Fibroblast of lung (primary cell): ENCODE measurements at regions not wholly inside any gene's neighbourhood (a gene's known extent, or its start where the extent isn't known, plus 50 kb on each side); places are given as distances from the start of the nearest gene placed in this dataset.

ENCODE experiments used
- DNase-seq, 2 donors: peaks; one replicate each; pipeline versions ENCODE4 v3.0.0 to v3.0.0-alpha.2; 2010; ENCODE audit warnings: low read depth in 2 of 2
- H2AFZ ChIP-seq: 2 replicates; pipeline ENCODE4 v1.5.1; 2012; ENCODE audit warnings: low read length, control low read depth, inconsistent platforms
- H3K27ac ChIP-seq: 2 replicates; pipeline ENCODE4 v1.5.1; 2011; ENCODE audit warnings: low read length, control low read depth; ENCODE audit not compliant: insufficient read depth
- H3K27me3 ChIP-seq: 2 replicates; pipeline ENCODE4 v1.5.1; 2011; ENCODE audit warnings: mild to moderate bottlenecking, low read length; ENCODE audit not compliant: control insufficient read depth, insufficient read depth
- H3K36me3 ChIP-seq: 2 replicates; pipeline ENCODE4 v1.5.1; 2011; ENCODE audit warnings: low read length; ENCODE audit not compliant: control insufficient read depth, insufficient read depth
- H3K4me1 ChIP-seq: 2 replicates; pipeline ENCODE4 v1.5.1; 2011; ENCODE audit warnings: low read length; ENCODE audit not compliant: control insufficient read depth, insufficient read depth; ENCODE audit errors: extremely low read depth
- H3K4me2 ChIP-seq: 2 replicates; pipeline ENCODE4 v1.5.1; 2011; ENCODE audit warnings: low read length, control low read depth; ENCODE audit not compliant: insufficient read depth; ENCODE audit errors: extremely low read depth
- H3K4me3 ChIP-seq, 4 experiments: fragments of 200-600 bp in 1 of 4; sonication (generic) in 1 of 4; replicated peaks in 1 of 4; 2 replicates each; pipeline ENCODE4 v1.5.1; 2011 to 2016; ENCODE audit warnings: low read length in 4 of 4, low read depth in 3 of 4, mild to moderate bottlenecking in 3 of 4, control low read depth in 2 of 4, inconsistent platforms in 1 of 4, mixed read lengths in 1 of 4; ENCODE audit not compliant: insufficient read depth in 1 of 4; ENCODE audit errors: control extremely low read depth in 1 of 4
- H3K79me2 ChIP-seq: 2 replicates; pipeline ENCODE4 v1.5.1; 2012; ENCODE audit warnings: mild to moderate bottlenecking, low read length, inconsistent platforms; ENCODE audit not compliant: control insufficient read depth, insufficient read depth
- H3K9ac ChIP-seq: 2 replicates; pipeline ENCODE4 v1.5.1; 2011; ENCODE audit warnings: mild to moderate bottlenecking, low read length, control low read depth; ENCODE audit not compliant: insufficient read depth
- H3K9me3 ChIP-seq: 2 replicates; pipeline ENCODE4 v1.5.1; 2012; ENCODE audit warnings: low read depth, low read length; ENCODE audit not compliant: control insufficient read depth, insufficient read depth
- H4K20me1 ChIP-seq: 2 replicates; pipeline ENCODE4 v1.5.1; 2011; ENCODE audit warnings: low read length; ENCODE audit not compliant: control insufficient read depth, insufficient read depth; ENCODE audit errors: extremely low read depth
- EZH2 ChIP-seq: IDR thresholded peaks from 2 replicates; pipeline ENCODE4 v1.5.1; 2012; ENCODE audit warnings: low read length, control low read depth, mild to moderate bottlenecking; ENCODE audit errors: missing control alignments
- TF ChIP-seq, protein P1 (sequence below), 2 donors: IDR thresholded peaks in 1 of 2; conservative IDR thresholded peaks in 1 of 2; 1 replicate in 1 of 2; 2 replicates in 1 of 2; pipeline ENCODE4 v1.5.1; 2011 to 2012; ENCODE audit warnings: low read length in 2 of 2, control low read depth in 1 of 2, inconsistent platforms in 1 of 2, low read depth in 1 of 2, mild to moderate bottlenecking in 1 of 2

DNA sequence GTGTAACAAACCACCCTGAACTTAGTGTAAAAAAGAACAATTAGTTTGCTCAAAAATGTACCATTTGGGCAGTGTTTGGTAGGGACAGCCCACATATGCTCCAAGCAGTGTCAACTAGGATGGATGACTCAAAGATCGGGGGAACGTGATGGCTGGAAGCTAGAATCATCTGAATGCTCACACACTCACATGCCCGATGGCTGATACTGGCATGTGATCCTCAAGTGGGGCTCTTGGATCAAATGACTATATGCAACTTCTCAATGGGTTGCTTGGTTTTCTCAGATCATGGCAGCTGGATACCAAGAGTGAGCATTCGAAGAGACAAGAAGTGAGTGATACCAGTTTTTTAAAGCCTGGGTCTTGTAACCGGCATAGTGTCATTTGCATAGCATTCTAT is 335.9 kb upstream of the KCNMB2 start:
- no peak for DNase-seq
- no peaks in the 10 kb centered on the region for H3K9me3 ChIP-seq
- H3K4me2 ChIP-seq: no peak overlapping the region
- no peaks in the 10 kb centered on the region for H4K20me1 ChIP-seq
- no peak overlapping the region for H3K9ac ChIP-seq
- no peak overlapping the region for H2AFZ ChIP-seq
- no peak overlapping the region for H3K27ac ChIP-seq
- no peak for TF ChIP-seq EZH2
- TF ChIP-seq, protein P1, sequence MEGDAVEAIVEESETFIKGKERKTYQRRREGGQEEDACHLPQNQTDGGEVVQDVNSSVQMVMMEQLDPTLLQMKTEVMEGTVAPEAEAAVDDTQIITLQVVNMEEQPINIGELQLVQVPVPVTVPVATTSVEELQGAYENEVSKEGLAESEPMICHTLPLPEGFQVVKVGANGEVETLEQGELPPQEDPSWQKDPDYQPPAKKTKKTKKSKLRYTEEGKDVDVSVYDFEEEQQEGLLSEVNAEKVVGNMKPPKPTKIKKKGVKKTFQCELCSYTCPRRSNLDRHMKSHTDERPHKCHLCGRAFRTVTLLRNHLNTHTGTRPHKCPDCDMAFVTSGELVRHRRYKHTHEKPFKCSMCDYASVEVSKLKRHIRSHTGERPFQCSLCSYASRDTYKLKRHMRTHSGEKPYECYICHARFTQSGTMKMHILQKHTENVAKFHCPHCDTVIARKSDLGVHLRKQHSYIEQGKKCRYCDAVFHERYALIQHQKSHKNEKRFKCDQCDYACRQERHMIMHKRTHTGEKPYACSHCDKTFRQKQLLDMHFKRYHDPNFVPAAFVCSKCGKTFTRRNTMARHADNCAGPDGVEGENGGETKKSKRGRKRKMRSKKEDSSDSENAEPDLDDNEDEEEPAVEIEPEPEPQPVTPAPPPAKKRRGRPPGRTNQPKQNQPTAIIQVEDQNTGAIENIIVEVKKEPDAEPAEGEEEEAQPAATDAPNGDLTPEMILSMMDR (conservative IDR thresholded peaks at IDR 0.05 in 1 of 2, IDR thresholded peaks at IDR 0.05 in 1 of 2; ENCODE audit: low read depth in 1 of 2, low read length in 2 of 2): no peak
- H3K4me3 ChIP-seq: no peak overlapping the region
- H3K79me2 ChIP-seq: no peaks in the 10 kb centered on the region
- no peaks in the 10 kb centered on the region for H3K36me3 ChIP-seq
- no peaks in the 10 kb centered on the region for H3K27me3 ChIP-seq
- peaks cover 2% of the 10 kb centered on the region for H3K4me1 ChIP-seq

DNA sequence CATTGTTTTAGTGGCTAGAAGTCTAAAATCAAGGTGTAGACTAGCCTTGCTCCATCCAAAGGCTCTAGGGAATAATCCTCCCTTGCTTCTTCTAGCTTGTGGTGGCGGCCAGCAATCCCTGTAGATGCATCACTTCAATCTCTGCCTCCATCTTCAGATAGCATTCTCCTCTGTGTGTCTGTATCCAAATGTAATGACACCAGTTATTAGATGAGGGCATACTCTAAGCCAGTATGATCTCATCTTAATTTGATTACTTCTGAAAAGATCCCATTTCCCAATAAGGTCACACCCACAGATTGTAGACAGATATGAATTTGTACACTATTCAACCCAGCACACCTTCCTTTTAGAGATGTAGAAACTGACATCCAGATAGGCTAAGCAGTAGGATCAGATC is 334.5 kb upstream of the KCNMB2 start:
- Histone ChIP-seq H3K4me1 (peaks cover 2% of the 10 kb centered on the region), H3K79me2 (no peaks in the 10 kb centered on the region)

DNA sequence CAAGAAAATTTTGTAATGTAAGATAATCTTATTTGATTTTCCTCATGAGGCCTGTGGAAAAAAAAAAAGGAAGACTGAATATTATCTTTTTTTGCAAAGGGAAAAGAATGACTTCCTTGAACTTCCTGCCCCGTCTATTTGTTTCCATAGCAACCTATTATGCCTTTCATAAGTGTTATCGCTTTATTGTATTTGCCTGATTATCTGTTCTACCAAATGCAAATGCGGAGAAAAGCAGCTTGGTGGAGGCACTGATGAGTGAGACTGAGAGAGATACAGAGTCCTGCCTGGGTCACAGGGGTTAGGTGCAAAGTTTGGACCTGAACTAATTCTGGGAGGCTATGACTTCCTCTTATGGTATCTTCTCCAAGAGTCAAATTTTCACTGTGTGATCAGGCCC is 334.0 kb upstream of the KCNMB2 start:
- no peak for DNase-seq
- Histone ChIP-seq H3K4me2 (no peak overlapping the region), H3K4me1 (peaks cover 2% of the 10 kb centered on the region), H3K79me2 (no peaks in the 10 kb centered on the region), H3K36me3 (no peaks in the 10 kb centered on the region), H2AFZ (no peak overlapping the region), H3K4me3 (no peak overlapping the region), H3K9ac (no peak overlapping the region), H3K9me3 (no peaks in the 10 kb centered on the region), H3K27ac (no peak overlapping the region), H3K27me3 (no peaks in the 10 kb centered on the region), H4K20me1 (no peaks in the 10 kb centered on the region)
- no peak for TF ChIP-seq EZH2
- TF ChIP-seq, protein P1 (conservative IDR thresholded peaks at IDR 0.05 in 1 of 2, IDR thresholded peaks at IDR 0.05 in 1 of 2; ENCODE audit: low read depth in 1 of 2, low read length in 2 of 2): no peak

More for the DNA sequence above, 334.5 kb upstream of the KCNMB2 start:
- Histone ChIP-seq H3K9me3 (no peaks in the 10 kb centered on the region), H3K36me3 (no peaks in the 10 kb centered on the region), H2AFZ (no peak overlapping the region), H4K20me1 (no peaks in the 10 kb centered on the region), H3K27me3 (no peaks in the 10 kb centered on the region), H3K4me3 (no peak overlapping the region), H3K4me2 (no peak overlapping the region), H3K27ac (no peak overlapping the region), H3K9ac (no peak overlapping the region)
- TF ChIP-seq, protein P1 (conservative IDR thresholded peaks at IDR 0.05 in 1 of 2, IDR thresholded peaks at IDR 0.05 in 1 of 2; ENCODE audit: low read depth in 1 of 2, low read length in 2 of 2): no peak
- TF ChIP-seq EZH2: no peak
- no peak for DNase-seq
